ENCODE measurements at regions not wholly inside any gene's neighbourhood (a gene's known extent, or its start where the extent isn't known, plus 50 kb on each side); places are given as distances from the start of the nearest gene placed in this dataset.

- DNase-seq (ENCODE audit: low read depth, low spot score) = no peak
Measured at GRCh38 chr5:147037515-147038205, 159.1 kb upstream of the PPP2R2B start.

GRCh38 chr5:147040856-147041255 lies 162.3 kb upstream of the PPP2R2B start:
- DNase-seq (ENCODE audit: low read depth, low spot score) = no peak

GRCh38 chr5:147044572-147045273 lies 166.2 kb upstream of the PPP2R2B start:
- no peak for DNase-seq (ENCODE audit: low read depth, low spot score)

GRCh38 chr5:147045290-147045689 lies 166.7 kb upstream of the PPP2R2B start:
- no peak for DNase-seq (ENCODE audit: low read depth, low spot score)

GRCh38 chr5:147046281-147046680 lies 167.7 kb upstream of the PPP2R2B start:
- no peak for DNase-seq (ENCODE audit: low read depth, low spot score)

DNA sequence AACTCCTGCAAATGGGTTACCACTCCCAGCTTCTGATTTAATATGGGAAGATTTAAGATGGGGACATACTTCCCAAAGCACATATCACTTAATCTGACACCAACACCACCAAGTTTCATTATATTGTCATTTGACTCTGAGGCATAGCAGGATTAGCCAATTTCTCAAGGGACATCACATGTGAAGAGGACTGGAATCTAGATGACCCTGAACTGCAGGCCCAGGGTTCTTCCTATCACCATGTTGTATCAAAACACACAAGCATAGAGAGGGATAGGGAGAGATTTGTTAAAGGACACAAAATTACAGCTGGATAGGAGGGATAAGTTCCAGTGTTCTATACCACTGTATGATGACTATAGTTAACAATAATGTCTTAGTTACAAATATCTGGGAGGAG lies 168.3 kb upstream of the PPP2R2B start:
- DNase-seq (ENCODE audit: low read depth, low spot score) = no peak

DNA sequence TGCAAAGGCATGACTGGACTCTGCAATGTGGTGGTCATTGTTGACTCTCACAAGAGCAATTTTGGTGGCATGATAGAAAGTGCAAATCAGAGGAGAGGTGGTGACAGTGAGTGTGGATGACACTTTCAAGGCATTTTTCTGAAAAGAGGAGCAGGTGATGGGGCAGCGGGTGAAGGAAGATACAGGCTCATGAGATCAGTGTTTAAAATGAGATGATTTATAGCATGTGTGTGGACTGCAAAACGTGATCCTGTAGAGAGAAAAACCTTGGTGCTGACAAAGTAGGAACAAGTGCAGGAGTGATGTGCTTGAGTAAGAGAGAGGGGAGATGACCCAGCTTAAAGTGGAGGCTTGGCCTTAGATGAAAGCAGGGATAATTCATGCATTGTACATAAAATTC lies 171.2 kb upstream of the PPP2R2B start:
- DNase-seq (ENCODE audit: low read depth, low spot score) = no peak

DNA sequence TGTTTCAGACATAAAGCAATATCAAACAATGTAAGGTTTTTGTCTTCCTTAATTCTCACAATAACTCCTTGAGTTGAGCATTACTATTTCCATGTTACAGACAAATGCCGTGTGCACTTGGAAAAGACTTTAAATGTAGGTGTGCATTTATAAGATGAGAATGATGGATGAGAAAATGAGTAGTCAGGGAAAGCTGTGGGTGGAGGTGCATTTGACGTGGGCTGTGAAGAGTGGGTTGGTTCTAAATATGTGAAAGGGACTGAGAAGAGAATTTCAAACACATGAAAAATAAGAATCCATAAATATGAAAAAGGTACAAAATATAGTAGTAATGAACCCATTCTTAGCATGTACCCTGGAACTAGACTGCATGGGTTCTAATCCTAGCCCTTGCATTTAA lies 171.6 kb upstream of the PPP2R2B start:
- DNase-seq (ENCODE audit: low read depth, low spot score) = no peak

GRCh38 chr5:147051193-147051592 lies 172.6 kb upstream of the PPP2R2B start:
- DNase-seq (ENCODE audit: low read depth, low spot score) = no peak

DNA sequence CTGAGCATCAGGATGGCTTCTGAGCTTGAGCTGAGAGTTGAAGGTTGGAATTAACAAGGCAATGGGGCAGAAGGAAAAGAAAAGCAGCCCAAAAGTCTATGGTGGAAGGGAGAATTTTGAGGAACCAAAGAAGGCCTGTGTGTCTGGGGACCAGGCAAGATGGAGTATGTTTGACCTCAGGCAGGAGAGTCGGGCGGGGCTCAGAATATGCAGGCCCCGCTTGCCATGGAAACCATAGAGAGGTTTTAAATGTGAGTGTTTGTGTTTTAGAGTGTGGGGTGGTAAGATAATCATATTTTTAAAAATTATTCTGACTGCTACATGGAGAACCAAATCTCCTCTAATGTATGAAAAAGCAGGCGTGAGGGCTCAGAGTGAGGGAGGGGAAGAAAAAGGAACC lies 174.0 kb upstream of the PPP2R2B start:
- DNase-seq (ENCODE audit: low read depth, low spot score) = no peak

DNA sequence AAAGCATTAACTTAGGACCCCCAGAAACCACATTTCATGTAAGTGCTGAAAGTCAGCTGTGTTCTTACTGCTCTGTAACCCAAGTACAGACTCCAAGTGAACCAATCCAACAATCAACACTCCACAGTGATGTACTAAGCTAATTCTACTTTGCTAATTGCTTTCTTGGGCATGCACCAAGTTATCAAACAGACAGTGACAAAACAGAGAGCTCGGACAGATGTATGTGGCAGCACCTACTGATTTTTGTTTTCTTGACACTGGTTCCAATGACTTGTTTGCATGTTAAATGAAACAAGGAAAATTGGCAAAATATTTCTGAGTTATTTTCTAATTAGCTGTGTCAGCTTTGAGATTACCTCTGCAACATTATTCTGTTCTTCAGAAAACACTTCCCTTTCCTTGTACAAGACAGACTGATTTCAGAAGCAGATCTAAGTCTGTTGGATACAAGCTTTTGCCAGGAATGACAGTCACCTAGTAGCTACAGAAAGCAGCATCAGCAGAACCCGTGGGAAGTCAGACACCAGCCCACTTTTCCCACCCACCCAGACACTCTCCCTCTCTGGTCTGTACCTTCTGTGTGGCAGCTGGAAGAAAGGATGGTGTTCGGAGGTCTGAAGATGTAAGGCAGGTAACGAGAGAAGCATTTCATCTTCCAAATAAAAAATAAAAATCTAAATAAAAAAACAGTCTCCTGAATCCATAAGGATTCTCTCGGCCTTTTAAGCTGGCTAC lies 176.7 kb upstream of the PPP2R2B start:
- no peak for DNase-seq (ENCODE audit: low read depth, low spot score)

GRCh38 chr5:147055850-147056566 lies 177.5 kb upstream of the PPP2R2B start:
- DNase-seq (ENCODE audit: low read depth, low spot score) = no peak

DNA sequence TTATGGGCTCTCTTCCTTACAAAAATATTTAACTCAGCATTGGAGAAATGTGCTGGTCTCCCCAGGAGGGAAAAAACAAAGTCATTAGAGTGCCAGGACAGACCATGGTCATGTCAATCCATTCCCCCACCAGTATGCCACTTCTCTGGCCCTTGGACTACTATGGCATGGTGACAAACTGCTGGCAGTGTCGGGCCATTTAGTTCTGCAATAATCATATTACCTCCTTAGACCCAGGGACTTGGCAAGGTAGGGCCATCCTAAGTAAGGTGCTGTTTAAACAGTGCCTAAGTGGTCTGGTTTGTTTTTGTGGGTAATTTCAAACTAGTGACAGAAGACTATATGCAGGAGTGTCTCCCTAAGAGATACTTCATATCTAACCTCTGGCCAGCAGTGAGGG lies 177.8 kb upstream of the STK32A start:
- DNase-seq (ENCODE audit: low read depth, low spot score) = no peak

DNA sequence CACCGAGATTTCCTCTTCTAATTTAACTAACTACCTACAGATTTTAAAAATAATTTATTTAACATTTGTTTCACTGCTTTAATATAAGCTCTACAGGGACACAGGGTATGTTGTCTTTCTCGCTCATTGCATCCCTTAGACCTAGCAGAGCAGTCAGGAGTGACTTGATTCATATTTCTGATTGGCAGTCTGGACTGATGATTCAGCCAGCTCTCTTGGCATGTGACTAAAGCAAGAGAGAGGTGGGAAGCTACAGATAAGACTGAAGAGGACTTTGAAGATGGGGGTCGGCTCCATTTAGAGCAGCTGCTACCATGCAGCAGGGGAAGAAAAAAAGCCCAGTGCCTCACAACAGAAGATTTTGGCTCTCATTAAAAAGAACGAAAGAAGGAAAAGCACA lies 173.4 kb upstream of the STK32A start:
- DNase-seq (ENCODE audit: low read depth, low spot score) = no peak

DNA sequence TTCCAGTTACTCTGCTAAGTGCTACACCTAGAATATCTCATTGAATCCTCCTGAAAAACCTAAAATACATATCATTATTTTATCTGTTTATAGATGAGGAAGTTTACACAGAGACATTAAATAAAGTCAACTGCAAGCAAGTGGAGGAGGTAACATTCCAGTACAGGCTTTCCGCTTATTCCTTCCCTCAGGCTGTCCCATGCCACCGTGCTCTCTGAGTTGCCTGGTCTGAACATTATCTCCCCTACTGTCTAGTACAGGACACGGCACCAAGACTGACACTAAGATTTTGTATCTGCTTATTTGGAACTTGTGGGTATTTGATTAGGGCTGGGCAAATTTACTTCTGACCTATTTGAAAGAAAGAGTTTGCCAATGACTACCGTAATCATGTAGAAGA lies 172.4 kb upstream of the STK32A start:
- DNase-seq (ENCODE audit: low read depth, low spot score) = no peak

DNA sequence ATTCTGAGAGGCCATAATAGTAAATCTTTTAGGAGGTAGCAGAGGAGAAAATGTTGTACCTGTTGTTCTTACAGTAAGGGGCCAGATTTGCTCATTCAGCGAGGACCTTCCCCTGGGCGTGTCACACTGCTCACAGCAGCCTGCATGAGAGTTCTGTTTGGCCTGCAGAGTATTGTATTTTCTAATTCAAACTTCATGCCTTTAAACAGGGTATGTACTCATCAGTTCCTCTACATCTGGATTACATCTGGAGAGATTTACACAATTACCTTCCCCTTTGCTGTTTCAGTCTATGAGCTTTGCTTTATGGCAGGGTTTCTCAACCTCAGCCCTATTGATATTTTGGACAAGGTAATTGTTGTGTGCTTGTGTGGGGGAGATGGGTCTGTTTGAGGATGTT lies 170.9 kb upstream of the STK32A start:
- DNase-seq (ENCODE audit: low read depth, low spot score) = no peak

GRCh38 chr5:147065071-147065470 lies 169.8 kb upstream of the STK32A start:
- DNase-seq (ENCODE audit: low read depth, low spot score) = no peak

- no peak for DNase-seq (ENCODE audit: low read depth, low spot score)
Measured at GRCh38 chr5:147068998-147069397, 165.8 kb upstream of the STK32A start.

DNA sequence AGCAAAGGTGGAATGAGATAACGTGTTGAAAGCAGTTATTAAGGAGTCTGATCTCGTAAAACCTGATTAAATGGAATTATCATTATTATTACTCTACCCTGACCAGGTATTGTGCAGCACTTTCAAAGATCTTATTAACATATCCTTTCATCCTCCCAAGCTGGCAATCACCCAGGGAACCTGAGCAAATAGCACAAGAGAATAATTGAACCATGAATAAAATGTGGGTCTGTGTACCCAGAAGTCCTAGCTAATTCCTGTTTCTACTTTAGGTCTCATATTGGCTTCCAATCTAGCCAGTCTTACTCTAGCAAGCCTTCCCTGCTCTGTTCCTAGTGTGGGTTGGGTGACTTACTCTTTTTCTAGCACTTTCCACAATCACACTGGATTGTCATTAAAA lies 162.2 kb upstream of the STK32A start:
- no peak for DNase-seq (ENCODE audit: low read depth, low spot score)

GRCh38 chr5:147073098-147073497 lies 161.7 kb upstream of the STK32A start:
- DNase-seq (ENCODE audit: low read depth, low spot score) = no peak

DNA sequence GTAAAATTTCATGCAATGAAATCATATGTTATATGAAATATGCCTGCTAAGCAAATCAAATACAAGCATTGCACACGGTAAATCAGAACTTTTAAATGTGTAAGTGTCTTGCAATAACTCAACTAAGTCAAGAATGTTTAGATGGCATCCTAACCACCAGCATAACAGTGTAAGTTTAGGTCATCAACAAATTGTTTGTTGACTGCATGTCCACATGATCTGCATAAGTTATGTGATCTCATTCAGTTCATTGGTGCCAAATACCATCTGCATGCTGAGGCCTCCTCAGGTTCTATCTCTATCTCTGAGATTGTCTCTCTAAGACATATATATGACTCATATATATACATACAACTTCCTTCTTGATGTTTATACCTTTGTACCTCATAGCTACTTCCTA lies 159.6 kb upstream of the STK32A start:
- DNase-seq (ENCODE audit: low read depth, low spot score) = no peak

DNA sequence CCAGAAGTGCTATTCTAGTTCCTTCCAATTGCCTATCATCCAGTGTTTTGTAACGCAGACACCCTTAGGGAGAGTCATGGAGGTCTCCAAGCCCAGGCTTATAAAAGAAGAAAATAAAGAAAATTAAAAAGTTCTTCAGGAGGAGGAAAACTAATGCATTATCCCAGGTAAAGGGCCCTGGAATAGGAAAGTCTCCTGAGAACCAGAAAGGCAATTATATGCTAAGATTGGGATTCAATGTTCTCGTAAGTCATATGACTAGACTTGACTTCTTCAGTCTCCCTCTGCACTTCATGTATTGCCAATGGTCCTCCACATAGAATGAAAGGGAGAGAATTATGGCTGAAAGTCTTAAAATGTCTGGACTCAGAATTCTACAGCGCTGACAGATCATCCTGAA lies 154.4 kb upstream of the STK32A start:
- no peak for DNase-seq (ENCODE audit: low read depth, low spot score)
